Stomach (tissue), 8 donors: ENCODE measurements at regions not wholly inside any gene's neighbourhood (a gene's known extent, or its start where the extent isn't known, plus 50 kb on each side); places are given as distances from the start of the nearest gene placed in this dataset.

Source experiments
- DNase-seq, 2 donors: peaks; one replicate each; pipeline versions ENCODE4 v3.0.0 to v3.0.0-alpha.2; 2013 to 2019
- H3K27ac ChIP-seq, 5 donors: fragments of 200-600 bp in 4 of 5; sonication (generic) in 4 of 5; one replicate each; pipeline ENCODE4 v1.5.1; 2013 to 2019; ENCODE audit warnings: mild to moderate bottlenecking in 1 of 5, moderate library complexity in 1 of 5
- H3K27me3 ChIP-seq, 3 donors: fragments of 200-600 bp; sonication (generic); one replicate each; pipeline ENCODE4 v1.5.1; 2017 to 2019; ENCODE audit warnings: mixed run types in 1 of 3
- H3K36me3 ChIP-seq, 4 donors: fragments of 200-600 bp; sonication (generic); 1 replicate in 3 of 4; 2 replicates in 1 of 4; pipeline ENCODE4 v1.5.1; 2016 to 2019
- H3K4me1 ChIP-seq, 4 donors: fragments of 200-600 bp; sonication (generic); one replicate each; pipeline ENCODE4 v1.5.1; 2016 to 2019
- H3K4me3 ChIP-seq, 4 donors: fragments of 200-600 bp; sonication (generic) in 3 of 4; one replicate each; pipeline ENCODE4 v1.5.1; 2016 to 2019; ENCODE audit warnings: mild to moderate bottlenecking in 1 of 4
- H3K9me3 ChIP-seq, 4 donors: fragments of 200-600 bp; sonication (generic); one replicate each; pipeline ENCODE4 v1.5.1; 2016 to 2019
- CTCF ChIP-seq, 7 experiments: fragments of 450-650 bp in 4 of 7; fragments of 200-600 bp in 3 of 7; sonication (generic) in 3 of 7; IDR thresholded peaks; one replicate each; pipeline ENCODE4 v1.5.1; 2016 to 2019; ENCODE audit warnings: antibody characterized with exemption in 7 of 7, control low read depth in 2 of 7, mild to moderate bottlenecking in 1 of 7
- EP300 ChIP-seq: sonication (generic); formaldehyde crosslinking; IDR thresholded peaks from one replicate; pipeline ENCODE4 v1.6.1; 2017; ENCODE audit warnings: antibody characterized with exemption
- POLR2A ChIP-seq, 4 donors: fragments of 450-650 bp; IDR thresholded peaks; one replicate each; pipeline ENCODE4 v1.6.1; 2016; ENCODE audit warnings: antibody characterized with exemption in 4 of 4, control low read depth in 2 of 4, mild to moderate bottlenecking in 1 of 4, moderate library complexity in 1 of 4
- POLR2AphosphoS5 ChIP-seq, 3 donors: sonication (generic); formaldehyde crosslinking; IDR thresholded peaks; one replicate each; pipeline ENCODE4 v1.6.1; 2016; ENCODE audit warnings: antibody characterized with exemption in 3 of 3
- WGBS, 5 donors: extraction: QIAGEN DNeasy Blood & Tissue Kit in 3 of 5; methylation state at CpG; one replicate each; pipeline versions ENCODE4 v1.1.5 to v1.1.7; 2013 to 2018; 5-methylcytosine and 5-hydroxymethylcytosine counted together
- intact Hi-C: fragments of 100-400 bp; cut with DNase I; formaldehyde crosslinking; loops from one replicate; pipeline ENCODE4 v1.15.1; 2023; ENCODE audit warnings: low total_unique reads
- donor health status: healthy with polysubstance abuse.
- donor health status: Bipolar disorder and iron deficiency.
- donor health status: healthy.

GRCh38 chr21:16134134-16134533, 404.4 kb downstream of the USP25 start:
- no peaks in the 10 kb centered on the region for H3K27me3 ChIP-seq
- TF ChIP-seq POLR2AphosphoS5 (IDR thresholded peaks at IDR 0.05) (no peak), POLR2A (IDR thresholded peaks at IDR 0.05) (no peak), EP300 (no peak), CTCF (IDR thresholded peaks at IDR 0.05) (no peak)
- intact Hi-C loops = no loop called here

GRCh38 chr21:16137106-16137505, 407.3 kb downstream of the USP25 start:
- no peak for DNase-seq
- TF ChIP-seq POLR2A (IDR thresholded peaks at IDR 0.05) = no peak
- no peak for TF ChIP-seq POLR2AphosphoS5 (IDR thresholded peaks at IDR 0.05)
- TF ChIP-seq EP300 = no peak
- no peak for TF ChIP-seq CTCF (IDR thresholded peaks at IDR 0.05)
- Histone ChIP-seq H3K36me3 (no peaks in the 10 kb centered on the region), H3K9me3 (no peaks in the 10 kb centered on the region), H3K4me3 (no peak overlapping the region), H3K27me3 (no peaks in the 10 kb centered on the region), H3K4me1 (no peaks in the 10 kb centered on the region), H3K27ac (no peak overlapping the region)
- 23 to 57% (median 32%) methylated on average over 1 of the region's 1 CpG for WGBS, 5 donors
- intact Hi-C loops = no loop called here

More at GRCh38 chr21:16134134-16134533, 404.4 kb downstream of the USP25 start:
- 78 to 86% (median 83%) methylated on average over 5 of the region's 5 CpGs for WGBS, 5 donors
- H3K9me3 ChIP-seq = peaks cover 0 to 7% (median 0%) of the 10 kb centered on the region in 4 donors
- H3K36me3 ChIP-seq = no peaks in the 10 kb centered on the region
- no peak overlapping the region for H3K27ac ChIP-seq
- no peaks in the 10 kb centered on the region for H3K4me1 ChIP-seq
- H3K4me3 ChIP-seq = no peak overlapping the region
- no peak for DNase-seq

GRCh38 chr21:16145052-16145451, 415.3 kb downstream of the USP25 start:
- intact Hi-C loops = no loop called here
- TF ChIP-seq POLR2A (IDR thresholded peaks at IDR 0.05) (no peak), CTCF (IDR thresholded peaks at IDR 0.05) (no peak), EP300 (no peak), POLR2AphosphoS5 (IDR thresholded peaks at IDR 0.05) (no peak)

GRCh38 chr21:16145479-16145878, 415.7 kb downstream of the USP25 start:
- H3K27me3 ChIP-seq = no peaks in the 10 kb centered on the region
- 80 to 92% (median 86%) methylated on average over 6 to 7 of the region's 7 CpGs for WGBS, 5 donors
- H3K36me3 ChIP-seq = no peaks in the 10 kb centered on the region
- no peak for TF ChIP-seq CTCF (IDR thresholded peaks at IDR 0.05)
- no peak for TF ChIP-seq EP300
- no peak for TF ChIP-seq POLR2A (IDR thresholded peaks at IDR 0.05)
- TF ChIP-seq POLR2AphosphoS5 (IDR thresholded peaks at IDR 0.05) = no peak
- no peaks in the 10 kb centered on the region for H3K9me3 ChIP-seq
- H3K4me1 ChIP-seq = no peaks in the 10 kb centered on the region
- no peak overlapping the region for H3K27ac ChIP-seq
- DNase-seq = no peak
- no peak overlapping the region for H3K4me3 ChIP-seq
- intact Hi-C loops = no loop called here

More at GRCh38 chr21:16145052-16145451, 415.3 kb downstream of the USP25 start:
- DNase-seq = no peak
- Histone ChIP-seq H3K27ac (no peak overlapping the region), H3K4me1 (no peaks in the 10 kb centered on the region), H3K9me3 (no peaks in the 10 kb centered on the region), H3K4me3 (no peak overlapping the region), H3K27me3 (no peaks in the 10 kb centered on the region), H3K36me3 (no peaks in the 10 kb centered on the region)
- WGBS, 5 donors = 86 to 97% (median 89%) methylated on average over 3 of the region's 3 CpGs
